Ishikawa (cell line): ENCODE measurements at regions not wholly inside any gene's neighbourhood (a gene's known extent, or its start where the extent isn't known, plus 50 kb on each side); places are given as distances from the start of the nearest gene placed in this dataset.

Experiments
- CEBPB ChIP-seq: IDR thresholded peaks from 2 replicates; pipeline ENCODE4 v1.6.1; 2012
- CREB1 ChIP-seq: IDR thresholded peaks from 2 replicates; pipeline ENCODE4 v1.6.1; 2012; ENCODE audit warnings: low read depth
- EGR1 ChIP-seq: IDR thresholded peaks from 2 replicates; pipeline ENCODE4 v1.6.1; 2012
- EP300 ChIP-seq: IDR thresholded peaks from 2 replicates; pipeline ENCODE4 v1.6.1; 2012; ENCODE audit warnings: borderline replicate concordance
- FOXM1 ChIP-seq: IDR thresholded peaks from 2 replicates; pipeline ENCODE4 v1.6.1; 2012; ENCODE audit warnings: low read depth, borderline replicate concordance
- MAX ChIP-seq: IDR thresholded peaks from 2 replicates; pipeline ENCODE4 v1.6.1; 2012
- NFIC ChIP-seq: IDR thresholded peaks from 2 replicates; pipeline ENCODE4 v1.6.1; 2012
- RAD21 ChIP-seq: IDR thresholded peaks from 2 replicates; pipeline ENCODE4 v1.6.1; 2012; ENCODE audit warnings: low read depth
- REST ChIP-seq: IDR thresholded peaks from 2 replicates; pipeline ENCODE4 v1.6.1; 2012; ENCODE audit warnings: low read depth, mild to moderate bottlenecking
- TAF1 ChIP-seq: IDR thresholded peaks from 2 replicates; pipeline ENCODE4 v1.6.1; 2012; ENCODE audit warnings: low read depth, mild to moderate bottlenecking
- TCF12 ChIP-seq: IDR thresholded peaks from 2 replicates; pipeline ENCODE4 v1.6.1; 2012; ENCODE audit warnings: low read depth
- TEAD4 ChIP-seq: IDR thresholded peaks from 2 replicates; pipeline ENCODE4 v1.6.1; 2012
- USF1 ChIP-seq: IDR thresholded peaks from 2 replicates; pipeline ENCODE4 v1.6.1; 2012
- YY1 ChIP-seq: IDR thresholded peaks from 2 replicates; pipeline ENCODE4 v1.6.1; 2012; ENCODE audit warnings: low read depth
- ZBTB7A ChIP-seq: IDR thresholded peaks from 2 replicates; pipeline ENCODE4 v1.6.1; 2012; ENCODE audit warnings: low read depth

GRCh38 chr9:81417941-81418340 is 271.4 kb downstream of the TLE1 start:
- no peak for TF ChIP-seq REST
- TF ChIP-seq TAF1, result no peak
- no peak for TF ChIP-seq ZBTB7A

- TF ChIP-seq USF1 (no peak), NFIC (peak; percentile 38; the same call in 1 of the 2 replicates), TCF12 (0 out of 2 replicates have a peak, but pooled peaks have one; percentile 20), EP300 (0 out of 2 replicates have a peak, but pooled peaks have one; percentile 37)
Measured at GRCh38 chr9:81417299-81417675, 272.1 kb downstream of the TLE1 start.

- no peak for TF ChIP-seq TCF12
- TF ChIP-seq REST, result no peak
- TF ChIP-seq MAX, result no peak
- no peak for TF ChIP-seq NFIC
- no peak for TF ChIP-seq USF1
- TF ChIP-seq EGR1, result no peak
- TF ChIP-seq TEAD4, result no peak
Measured at GRCh38 chr9:81416476-81417298, 272.7 kb downstream of the TLE1 start.

- TF ChIP-seq TAF1, result no peak
- no peak for TF ChIP-seq TEAD4
- no peak for TF ChIP-seq TCF12
- TF ChIP-seq CREB1, result no peak
- no peak for TF ChIP-seq RAD21
- no peak for TF ChIP-seq EP300
Measured at GRCh38 chr9:81414836-81415235, 274.5 kb downstream of the TLE1 start.

GRCh38 chr9:81411961-81412360 is 277.4 kb downstream of the TLE1 start:
- TF ChIP-seq ZBTB7A (no peak), CEBPB (no peak), MAX (no peak)

- TF ChIP-seq NFIC (no peak), REST (no peak), TEAD4 (no peak), USF1 (no peak), TAF1 (no peak), CREB1 (no peak), FOXM1 (no peak), EGR1 (no peak), CEBPB (no peak), EP300 (no peak), RAD21 (no peak), TCF12 (no peak), YY1 (no peak)
Measured at GRCh38 chr9:81410201-81410600, 279.1 kb downstream of the TLE1 start.
